Neural cell (in vitro differentiated cells): ENCODE measurements at regions not wholly inside any gene's neighbourhood (a gene's known extent, or its start where the extent isn't known, plus 50 kb on each side); places are given as distances from the start of the nearest gene placed in this dataset.

Experiments
- EP300 ChIP-seq: fragments of 450-650 bp; conservative IDR thresholded peaks from 2 replicates; pipeline ENCODE4 v1.6.1; 2014; ENCODE audit warnings: antibody characterized with exemption, mild to moderate bottlenecking, moderate library complexity; ENCODE audit not compliant: poor library complexity, severe bottlenecking
- RAD21 ChIP-seq: fragments of 450-650 bp; conservative IDR thresholded peaks from 2 replicates; pipeline ENCODE4 v1.6.1; 2014; ENCODE audit warnings: antibody characterized with exemption, mild to moderate bottlenecking, moderate library complexity
- TF ChIP-seq, protein P1 (sequence below): fragments of 450-650 bp; IDR thresholded peaks from 2 replicates; pipeline ENCODE4 v1.5.1; 2014; ENCODE audit warnings: antibody characterized with exemption, mild to moderate bottlenecking, moderate library complexity; ENCODE audit not compliant: poor library complexity, severe bottlenecking

DNA sequence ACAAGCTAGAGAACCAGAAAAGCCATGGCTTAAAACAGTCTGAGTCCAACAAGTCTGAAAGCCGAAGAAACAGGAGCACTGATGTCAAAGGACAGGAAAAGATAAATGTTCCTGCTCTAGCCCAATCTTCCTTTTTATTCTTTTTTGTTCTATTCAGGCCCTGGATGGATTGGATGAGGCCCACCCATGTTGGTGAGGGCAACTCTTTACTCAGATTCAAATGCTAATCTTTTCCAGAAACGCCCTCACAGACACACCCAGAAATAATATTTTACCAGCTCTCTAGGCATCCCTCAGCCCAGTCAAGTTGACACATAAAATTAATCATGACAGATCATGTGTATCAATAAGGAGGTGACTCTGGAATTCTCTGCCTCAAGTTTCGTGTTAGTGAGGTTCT is 1002.7 kb downstream of the STPG2 start:
- TF ChIP-seq RAD21 (no peak), EP300 (no peak)
- TF ChIP-seq, protein P1, sequence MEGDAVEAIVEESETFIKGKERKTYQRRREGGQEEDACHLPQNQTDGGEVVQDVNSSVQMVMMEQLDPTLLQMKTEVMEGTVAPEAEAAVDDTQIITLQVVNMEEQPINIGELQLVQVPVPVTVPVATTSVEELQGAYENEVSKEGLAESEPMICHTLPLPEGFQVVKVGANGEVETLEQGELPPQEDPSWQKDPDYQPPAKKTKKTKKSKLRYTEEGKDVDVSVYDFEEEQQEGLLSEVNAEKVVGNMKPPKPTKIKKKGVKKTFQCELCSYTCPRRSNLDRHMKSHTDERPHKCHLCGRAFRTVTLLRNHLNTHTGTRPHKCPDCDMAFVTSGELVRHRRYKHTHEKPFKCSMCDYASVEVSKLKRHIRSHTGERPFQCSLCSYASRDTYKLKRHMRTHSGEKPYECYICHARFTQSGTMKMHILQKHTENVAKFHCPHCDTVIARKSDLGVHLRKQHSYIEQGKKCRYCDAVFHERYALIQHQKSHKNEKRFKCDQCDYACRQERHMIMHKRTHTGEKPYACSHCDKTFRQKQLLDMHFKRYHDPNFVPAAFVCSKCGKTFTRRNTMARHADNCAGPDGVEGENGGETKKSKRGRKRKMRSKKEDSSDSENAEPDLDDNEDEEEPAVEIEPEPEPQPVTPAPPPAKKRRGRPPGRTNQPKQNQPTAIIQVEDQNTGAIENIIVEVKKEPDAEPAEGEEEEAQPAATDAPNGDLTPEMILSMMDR, result no peak
